OCI-LY7 (cell line): ENCODE measurements at regions not wholly inside any gene's neighbourhood (a gene's known extent, or its start where the extent isn't known, plus 50 kb on each side); places are given as distances from the start of the nearest gene placed in this dataset.

Source experiments
- EZH2phosphoT487 ChIP-seq: fragments of 200-600 bp; sonication (generic); IDR thresholded peaks from 2 replicates; pipeline ENCODE4 v1.6.1; 2018; ENCODE audit warnings: low read depth, borderline replicate concordance, mild to moderate bottlenecking, mixed run types, antibody characterized with exemption, low read length, moderate library complexity, mixed read lengths
- TF ChIP-seq, protein P1 (sequence below): fragments of 200-600 bp; sonication (generic); conservative IDR thresholded peaks from 2 replicates; pipeline ENCODE4 v1.5.1; 2014; ENCODE audit warnings: mild to moderate bottlenecking, antibody characterized with exemption, low read length, moderate library complexity, mixed read lengths

DNA sequence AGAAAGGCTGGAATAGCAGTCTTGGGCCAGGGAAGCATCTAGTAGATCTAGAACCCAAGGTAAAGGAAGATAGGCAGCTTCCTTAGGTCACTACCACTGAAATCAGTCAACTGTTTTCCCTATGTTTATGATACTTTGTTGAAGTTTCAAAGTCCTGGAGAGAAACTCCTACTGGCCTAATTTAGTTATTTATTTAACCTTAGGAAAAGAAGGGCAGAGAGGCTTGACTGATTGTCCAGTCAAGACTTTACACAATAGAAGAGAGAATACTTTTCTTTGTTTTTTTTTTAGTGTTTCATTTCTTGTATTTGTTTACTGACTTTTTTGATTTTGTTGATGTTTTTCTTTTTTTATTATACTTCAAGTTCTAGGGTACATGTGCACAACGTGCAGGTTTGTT lies 138.9 kb upstream of the PHYHIPL start:
- TF ChIP-seq, protein P1, sequence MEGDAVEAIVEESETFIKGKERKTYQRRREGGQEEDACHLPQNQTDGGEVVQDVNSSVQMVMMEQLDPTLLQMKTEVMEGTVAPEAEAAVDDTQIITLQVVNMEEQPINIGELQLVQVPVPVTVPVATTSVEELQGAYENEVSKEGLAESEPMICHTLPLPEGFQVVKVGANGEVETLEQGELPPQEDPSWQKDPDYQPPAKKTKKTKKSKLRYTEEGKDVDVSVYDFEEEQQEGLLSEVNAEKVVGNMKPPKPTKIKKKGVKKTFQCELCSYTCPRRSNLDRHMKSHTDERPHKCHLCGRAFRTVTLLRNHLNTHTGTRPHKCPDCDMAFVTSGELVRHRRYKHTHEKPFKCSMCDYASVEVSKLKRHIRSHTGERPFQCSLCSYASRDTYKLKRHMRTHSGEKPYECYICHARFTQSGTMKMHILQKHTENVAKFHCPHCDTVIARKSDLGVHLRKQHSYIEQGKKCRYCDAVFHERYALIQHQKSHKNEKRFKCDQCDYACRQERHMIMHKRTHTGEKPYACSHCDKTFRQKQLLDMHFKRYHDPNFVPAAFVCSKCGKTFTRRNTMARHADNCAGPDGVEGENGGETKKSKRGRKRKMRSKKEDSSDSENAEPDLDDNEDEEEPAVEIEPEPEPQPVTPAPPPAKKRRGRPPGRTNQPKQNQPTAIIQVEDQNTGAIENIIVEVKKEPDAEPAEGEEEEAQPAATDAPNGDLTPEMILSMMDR = no peak
- TF ChIP-seq EZH2phosphoT487 = no peak
